Heart left ventricle (tissue), 16 donors: ENCODE measurements at regions not wholly inside any gene's neighbourhood (a gene's known extent, or its start where the extent isn't known, plus 50 kb on each side); places are given as distances from the start of the nearest gene placed in this dataset.
"Not testable (repeated sequence)": the region's sequence is repeated elsewhere in the genome, so short reads cannot be mapped to it uniquely, and the experiment has no call there.

Experiments
- ATAC-seq, 4 donors: fragments of 200-7000 bp; cut with Tn5 transposase; one replicate each; pipeline ENCODE4 v1.9.1; 2020 to 2022; ENCODE audit warnings: moderate library complexity in 4 of 4, mild to moderate bottlenecking in 3 of 4, moderate number of reproducible peaks in 1 of 4
- DNase-seq, 5 donors: peaks; one replicate each; pipeline ENCODE4 v3.0.0-alpha.2; 2020
- H3K27ac ChIP-seq, 12 donors: fragments of 200-600 bp; sonication (generic) in 4 of 12; one replicate each; pipeline versions ENCODE4 v1.5.0 to v1.8.0; 2016 to 2022; ENCODE audit warnings: mild to moderate bottlenecking in 2 of 12
- H3K27me3 ChIP-seq, 9 donors: fragments of 200-600 bp; sonication (generic) in 2 of 9; one replicate each; pipeline versions ENCODE4 v1.5.1 to v1.8.0; 2016 to 2022; ENCODE audit warnings: mild to moderate bottlenecking in 3 of 9
- H3K36me3 ChIP-seq, 9 donors: fragments of 200-600 bp; sonication (generic) in 2 of 9; one replicate each; pipeline versions ENCODE4 v1.5.0 to v1.8.0; 2018 to 2022; ENCODE audit warnings: mild to moderate bottlenecking in 2 of 9
- H3K4me1 ChIP-seq, 12 donors: fragments of 200-600 bp; sonication (generic) in 4 of 12; one replicate each; pipeline versions ENCODE4 v1.5.0 to v1.8.0; 2016 to 2022; ENCODE audit warnings: mild to moderate bottlenecking in 3 of 12
- H3K4me3 ChIP-seq, 12 donors: fragments of 200-600 bp; sonication (generic) in 4 of 12; one replicate each; pipeline versions ENCODE4 v1.5.0 to v1.8.0; 2017 to 2022; ENCODE audit warnings: mild to moderate bottlenecking in 9 of 12, moderate library complexity in 4 of 12
- H3K9me3 ChIP-seq, 12 donors: fragments of 200-600 bp; sonication (generic) in 4 of 12; one replicate each; pipeline versions ENCODE4 v1.5.0 to v1.8.0; 2016 to 2022; ENCODE audit warnings: mild to moderate bottlenecking in 1 of 12
- POLR2A ChIP-seq, 2 donors: fragments of 450-650 bp; IDR thresholded peaks; one replicate each; pipeline ENCODE4 v1.6.1; 2017; ENCODE audit warnings: antibody characterized with exemption in 2 of 2, mild to moderate bottlenecking in 2 of 2, moderate library complexity in 2 of 2
- whole genome bisulfite sequencing, 4 donors: extraction: QIAGEN DNeasy Blood & Tissue Kit in 2 of 4; methylation state at CpG; one replicate each; pipeline versions ENCODE4 v1.1.5 to v1.1.7; 2013 to 2018; 5-methylcytosine and 5-hydroxymethylcytosine counted together
- intact Hi-C, 10 donors: fragments of 100-400 bp; cut with DNase I; formaldehyde crosslinking; loops; one replicate each; pipeline versions ENCODE4 v1.11.1 to v1.14.2; 2022
- TF ChIP-seq, protein P1 (sequence below), 12 donors: fragments of 200-600 bp; sonication (generic) in 4 of 12; IDR thresholded peaks; one replicate each; pipeline versions ENCODE4 v1.5.0 to v1.8.0; 2018 to 2022; ENCODE audit warnings: antibody characterized with exemption in 12 of 12, mild to moderate bottlenecking in 5 of 12
- donor health status: ischemic (EF 13 %, LVEDD 7.1; RV severe dilation, severe dysfunction).
- donor health status: healthy with polysubstance abuse.
- donor health status: DM: no; HTN: yes; CAD: no.
- donor health status: DM: no; HTN: no; CAD: no.
- donor health status: ischemic (EF 25% LVEDD 6.9; RV normal size, moderate dysfunction).
- donor health status: ischemic (EF 25% LVEDD 5.7; RV mildly dilated, moderate dysfunction).
- donor health status: healthy.
- donor health status: DM: yes; HTN: yes; CAD: no.
- donor health status: ischemic (EF 35%, LVEDD 5.7; RV mildly dilated, moderate dysfunction).
- donor health status: nonischemic (EF 11% LVEDD 7.7; RV severe dilation, severe dysfunction).
- donor health status: DM: yes; HTN: yes; CAD: no.
- donor health status: PGD.
- donor health status: ischemic (EF 29% LVEDD 5.4; RV normal size, mild dysfunction).
- donor health status: nonischemic (EF 23%, LVEDD 6.1; RV moderate dilation, normal function).

DNA sequence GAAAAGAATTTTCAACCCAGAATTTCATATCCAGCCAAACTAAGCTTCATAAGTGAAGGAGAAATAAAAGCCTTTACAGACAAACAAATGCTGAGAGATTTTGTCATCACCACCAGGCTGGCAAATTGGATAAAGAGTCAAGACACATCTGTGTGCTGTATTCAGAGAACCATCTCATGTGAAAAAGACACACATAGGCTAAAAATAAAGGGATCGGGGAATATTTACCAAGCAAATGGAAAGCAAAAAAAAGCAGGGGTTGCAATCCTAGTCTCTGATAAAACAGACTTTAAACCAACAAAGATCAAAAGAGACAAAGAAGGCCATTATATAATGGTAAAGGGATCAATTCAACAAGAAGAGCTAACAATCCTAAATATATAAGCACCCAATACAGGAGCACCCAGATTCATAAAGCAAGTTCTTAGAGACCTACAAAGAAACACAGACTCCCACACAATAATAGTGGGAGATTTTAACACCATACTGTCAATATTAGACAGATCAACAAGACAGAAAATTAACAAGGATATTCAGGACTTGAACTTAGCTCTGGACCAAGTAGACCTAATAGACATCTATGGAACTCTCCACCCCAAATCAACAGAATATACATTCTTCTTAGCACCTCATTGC lies 55.9 kb upstream of the ACSM6 start:
- WGBS, 4 donors = 92 to 97% (median 95%) methylated on average over 1 of the region's 1 CpG
- H3K4me1 ChIP-seq, ATAC-seq, H3K27me3 ChIP-seq, DNase-seq, H3K36me3 ChIP-seq, intact Hi-C loops, H3K27ac ChIP-seq, H3K4me3 ChIP-seq: not testable (repeated sequence)
- peaks cover 0 to 14% (median 0%) of the 10 kb centered on the region in 12 donors for H3K9me3 ChIP-seq

DNA sequence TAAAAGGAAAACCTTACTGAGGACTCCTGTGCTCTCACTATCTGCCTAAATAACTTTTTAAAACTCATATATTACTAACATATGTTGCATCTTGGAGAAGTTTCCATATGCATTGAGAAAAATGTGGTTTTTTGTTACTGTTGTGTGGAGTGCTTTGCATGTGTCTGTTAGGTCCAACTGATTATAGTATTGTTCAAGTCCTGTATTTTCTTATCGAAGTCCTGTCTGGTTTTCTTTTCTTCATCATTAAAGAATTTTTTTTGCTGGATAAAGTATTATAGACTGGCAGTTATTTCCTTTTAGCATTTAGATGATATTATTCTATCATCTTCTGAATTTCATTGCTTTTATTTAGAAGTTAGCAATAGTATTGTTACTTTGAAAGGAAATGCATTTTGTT lies 59.5 kb upstream of the ACSM6 start:
- ATAC-seq = no peak
- intact Hi-C loops = loop anchor here in 3 of 10 donors (5.0 kb wide), 1 partner anchor 228 kb away; no protein-coding TSS in a partner anchor
- WGBS, 4 donors = 89 to 93% (median 91%) methylated on average over 1 of the region's 1 CpG

DNA sequence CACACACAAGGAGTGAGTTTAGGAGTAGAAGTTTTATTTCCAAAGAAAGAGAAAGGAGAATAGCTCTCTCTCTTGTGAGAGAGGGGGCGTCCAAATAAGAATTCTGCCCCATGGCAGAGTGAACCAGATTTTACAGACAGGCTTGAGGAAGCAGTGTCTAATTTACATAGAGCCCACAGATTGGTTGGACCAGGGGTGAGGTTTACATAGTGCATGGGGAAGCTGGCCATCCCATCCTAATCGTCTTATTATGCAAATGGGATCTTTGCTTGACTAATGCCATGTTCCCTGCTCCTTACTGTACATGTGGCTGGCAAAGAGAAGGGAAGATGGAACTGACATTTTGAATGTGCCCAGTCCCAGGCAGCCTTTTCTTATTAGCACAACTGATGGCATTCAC lies 60.0 kb upstream of the ACSM6 start:
- no peaks in the 10 kb centered on the region for H3K4me1 ChIP-seq
- no peak for DNase-seq
- intact Hi-C loops = loop anchor here in 3 of 10 donors (5.0 kb wide), 1 partner anchor 228 kb away; no protein-coding TSS in a partner anchor
- H3K9me3 ChIP-seq = peaks cover 0 to 5% (median 0%) of the 10 kb centered on the region in 12 donors
- H3K4me3 ChIP-seq = no peak overlapping the region
- TF ChIP-seq POLR2A (IDR thresholded peaks at IDR 0.05) = no peak
- TF ChIP-seq, protein P1, sequence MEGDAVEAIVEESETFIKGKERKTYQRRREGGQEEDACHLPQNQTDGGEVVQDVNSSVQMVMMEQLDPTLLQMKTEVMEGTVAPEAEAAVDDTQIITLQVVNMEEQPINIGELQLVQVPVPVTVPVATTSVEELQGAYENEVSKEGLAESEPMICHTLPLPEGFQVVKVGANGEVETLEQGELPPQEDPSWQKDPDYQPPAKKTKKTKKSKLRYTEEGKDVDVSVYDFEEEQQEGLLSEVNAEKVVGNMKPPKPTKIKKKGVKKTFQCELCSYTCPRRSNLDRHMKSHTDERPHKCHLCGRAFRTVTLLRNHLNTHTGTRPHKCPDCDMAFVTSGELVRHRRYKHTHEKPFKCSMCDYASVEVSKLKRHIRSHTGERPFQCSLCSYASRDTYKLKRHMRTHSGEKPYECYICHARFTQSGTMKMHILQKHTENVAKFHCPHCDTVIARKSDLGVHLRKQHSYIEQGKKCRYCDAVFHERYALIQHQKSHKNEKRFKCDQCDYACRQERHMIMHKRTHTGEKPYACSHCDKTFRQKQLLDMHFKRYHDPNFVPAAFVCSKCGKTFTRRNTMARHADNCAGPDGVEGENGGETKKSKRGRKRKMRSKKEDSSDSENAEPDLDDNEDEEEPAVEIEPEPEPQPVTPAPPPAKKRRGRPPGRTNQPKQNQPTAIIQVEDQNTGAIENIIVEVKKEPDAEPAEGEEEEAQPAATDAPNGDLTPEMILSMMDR (IDR thresholded peaks at IDR 0.05) = no peak
- no peaks in the 10 kb centered on the region for H3K36me3 ChIP-seq
- no peak for ATAC-seq
- no peaks in the 10 kb centered on the region for H3K27me3 ChIP-seq
- 72 to 91% (median 80%) methylated on average over 2 of the region's 2 CpGs for WGBS, 4 donors
- H3K27ac ChIP-seq = no peak overlapping the region

More for the DNA sequence above, 59.5 kb upstream of the ACSM6 start:
- TF ChIP-seq, protein P1 (IDR thresholded peaks at IDR 0.05) = no peak
- no peak for TF ChIP-seq POLR2A (IDR thresholded peaks at IDR 0.05)
- DNase-seq = no peak
- Histone ChIP-seq H3K27ac (no peak overlapping the region), H3K4me3 (no peak overlapping the region), H3K27me3 (no peaks in the 10 kb centered on the region), H3K9me3 (peaks cover 0 to 3% (median 0%) of the 10 kb centered on the region in 12 donors), H3K4me1 (no peaks in the 10 kb centered on the region), H3K36me3 (no peaks in the 10 kb centered on the region)

DNA sequence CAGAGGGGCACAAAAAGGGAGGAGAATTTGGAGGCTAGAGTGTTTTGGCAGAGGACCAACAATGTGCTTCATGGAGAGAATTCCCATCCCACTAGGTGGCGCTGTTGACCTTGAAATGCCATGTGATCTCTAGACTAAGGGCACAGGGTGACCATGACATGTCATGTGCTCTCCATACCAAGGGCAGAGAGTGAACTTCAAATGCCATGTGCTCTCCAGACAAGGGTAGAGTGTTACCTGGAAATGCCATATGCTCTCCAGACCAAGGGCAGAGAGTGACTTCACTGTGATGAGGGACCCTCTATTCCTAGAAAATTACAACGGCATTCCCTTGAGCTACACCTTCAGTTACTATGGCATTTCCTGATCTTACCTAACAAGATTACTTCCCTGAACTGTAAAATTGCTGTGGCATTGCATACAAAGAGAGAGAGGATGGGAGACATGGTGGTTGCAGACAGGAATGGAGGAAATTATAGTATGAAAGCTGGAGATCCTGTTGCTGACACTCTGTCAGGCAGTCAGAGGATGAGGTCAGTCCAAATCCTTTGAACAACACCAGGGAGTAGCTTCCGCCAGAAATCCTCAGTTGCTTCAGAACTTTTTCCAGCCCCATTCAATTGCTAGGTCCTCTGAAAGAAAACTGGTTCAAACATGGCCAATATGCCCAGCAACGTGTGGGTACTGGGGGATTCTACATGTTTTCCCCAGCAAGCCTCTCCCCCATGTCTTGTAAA lies 60.9 kb upstream of the ACSM6 start:
- Histone ChIP-seq H3K9me3 (peaks cover 0 to 5% (median 0%) of the 10 kb centered on the region in 12 donors), H3K36me3 (no peaks in the 10 kb centered on the region), H3K4me1 (no peaks in the 10 kb centered on the region), H3K27ac (no peak overlapping the region), H3K27me3 (no peaks in the 10 kb centered on the region), H3K4me3 (no peak overlapping the region)
- intact Hi-C loops = loop anchor here in 3 of 10 donors (5.0 kb wide), 1 partner anchor 229 kb away; no protein-coding TSS in a partner anchor
- ATAC-seq (peak; percentile 42 to 76 (median 56)), DNase-seq (peak; percentile 49 to 65 (median 55))
- TF ChIP-seq POLR2A (IDR thresholded peaks at IDR 0.05) = no peak
- TF ChIP-seq, protein P1 (IDR thresholded peaks at IDR 0.05) = peak; percentile 39 to 70 (median 60)
- WGBS, 4 donors = 54 to 63% (median 58%) methylated on average over 4 of the region's 4 CpGs

DNA sequence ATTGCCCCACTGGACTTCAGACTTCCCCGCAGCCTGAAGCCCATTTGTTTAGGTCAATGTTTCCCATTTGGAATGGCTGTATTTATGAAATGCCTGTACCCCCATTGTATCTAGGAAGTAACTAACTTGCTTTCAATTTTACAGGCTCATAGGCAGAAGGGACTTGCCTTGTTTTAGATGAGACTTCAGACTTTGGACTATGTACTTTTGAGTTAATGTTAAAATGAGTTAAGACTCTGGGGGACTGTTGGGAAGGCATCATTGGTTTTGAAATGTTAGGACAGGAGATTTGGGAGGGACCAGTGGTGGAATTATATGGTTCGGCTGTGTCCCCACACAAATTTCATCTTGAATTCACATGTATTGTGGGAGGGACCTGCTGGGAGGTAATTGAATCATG lies 61.1 kb upstream of the CYP2C8 start:
- H3K4me1 ChIP-seq, H3K27ac ChIP-seq, H3K4me3 ChIP-seq, H3K9me3 ChIP-seq, H3K27me3 ChIP-seq, DNase-seq, ATAC-seq, H3K36me3 ChIP-seq: not testable (repeated sequence)
- 93 to 94% (median 94%) methylated on average over 2 of the region's 2 CpGs for WGBS, 4 donors
- intact Hi-C loops = loop anchor here in 3 of 10 donors (5.0 kb wide), 1 partner anchor 232 kb away; no protein-coding TSS in a partner anchor
